IgD-negative memory B cell (primary cell): ENCODE measurements at regions not wholly inside any gene's neighbourhood (a gene's known extent, or its start where the extent isn't known, plus 50 kb on each side); places are given as distances from the start of the nearest gene placed in this dataset.

Experiments used
- H3K27ac Mint-ChIP-seq, 3 donors: one replicate each; pipeline ENCODE4 v1.8.0; 2020 to 2022; ENCODE audit warnings: mild to moderate bottlenecking in 3 of 3, mixed read lengths in 3 of 3, moderate library complexity in 1 of 3
- H3K27me3 Mint-ChIP-seq: one replicate; pipeline ENCODE4 v1.8.0; 2021; ENCODE audit warnings: mixed read lengths
- H3K36me3 Mint-ChIP-seq: one replicate; pipeline ENCODE4 v1.8.0; 2020; ENCODE audit warnings: mild to moderate bottlenecking, mixed read lengths
- H3K4me1 Mint-ChIP-seq, 3 donors: one replicate each; pipeline ENCODE4 v1.8.0; 2020 to 2022; ENCODE audit warnings: mixed read lengths in 3 of 3, mild to moderate bottlenecking in 1 of 3
- H3K4me3 Mint-ChIP-seq, 4 donors: one replicate each; pipeline ENCODE4 v1.8.0; 2020 to 2022; ENCODE audit warnings: mild to moderate bottlenecking in 4 of 4, mixed read lengths in 4 of 4, moderate library complexity in 3 of 4
- H3K9me3 Mint-ChIP-seq, 3 donors: one replicate each; pipeline ENCODE4 v1.8.0; 2020 to 2021; ENCODE audit warnings: mixed read lengths in 3 of 3, mild to moderate bottlenecking in 1 of 3

DNA sequence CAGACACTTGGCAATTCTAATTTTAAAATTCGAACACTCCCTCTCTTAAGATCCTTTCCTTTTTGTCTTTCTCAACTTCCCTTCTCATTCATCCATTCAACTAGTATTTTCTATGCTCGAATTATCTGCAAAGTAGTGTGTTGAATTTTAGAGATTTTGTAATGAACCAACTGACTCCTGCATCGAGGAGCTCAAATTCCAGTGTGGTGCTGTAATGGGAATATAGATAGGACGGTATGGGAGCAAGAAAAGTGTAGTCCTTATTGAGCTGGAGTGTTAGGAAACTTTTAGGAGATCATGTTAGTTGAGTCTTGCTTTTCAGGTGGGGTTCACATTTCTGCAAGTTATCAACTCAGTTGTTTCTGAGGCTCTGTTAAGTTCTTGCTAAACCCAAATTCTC lies 897.5 kb downstream of the TTLL7 start:
- H3K4me1 Mint-ChIP-seq = no peaks in the 10 kb centered on the region
- H3K9me3 Mint-ChIP-seq = no peaks in the 10 kb centered on the region
- H3K4me3 Mint-ChIP-seq = no peak overlapping the region
- H3K27me3 Mint-ChIP-seq = no peaks in the 10 kb centered on the region
- H3K36me3 Mint-ChIP-seq = no peaks in the 10 kb centered on the region
- H3K27ac Mint-ChIP-seq = no peak overlapping the region

DNA sequence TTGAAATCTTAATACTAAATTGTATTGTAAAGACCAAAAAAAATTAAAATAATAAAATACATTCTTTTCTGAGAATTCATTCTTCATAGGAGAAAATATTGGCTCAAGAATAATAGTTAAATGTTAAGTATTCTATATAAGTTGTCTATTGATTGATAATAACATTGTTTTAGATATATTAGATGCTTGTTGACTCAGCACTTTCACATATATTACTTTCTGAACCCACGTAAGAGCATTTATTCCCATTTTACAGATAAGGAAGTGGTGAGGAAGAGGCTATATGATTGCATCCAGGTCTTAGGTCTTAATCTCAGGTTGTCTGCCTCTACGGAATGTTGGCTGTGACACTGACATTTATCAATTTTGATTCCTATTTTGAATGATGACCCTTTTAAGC lies 898.8 kb downstream of the TTLL7 start:
- Mint-ChIP-seq H3K9me3 (peaks cover 0 to 2% (median 2%) of the 10 kb centered on the region in 3 donors), H3K4me3 (no peak overlapping the region), H3K27ac (no peak overlapping the region), H3K36me3 (no peaks in the 10 kb centered on the region), H3K27me3 (no peaks in the 10 kb centered on the region), H3K4me1 (no peaks in the 10 kb centered on the region)

DNA sequence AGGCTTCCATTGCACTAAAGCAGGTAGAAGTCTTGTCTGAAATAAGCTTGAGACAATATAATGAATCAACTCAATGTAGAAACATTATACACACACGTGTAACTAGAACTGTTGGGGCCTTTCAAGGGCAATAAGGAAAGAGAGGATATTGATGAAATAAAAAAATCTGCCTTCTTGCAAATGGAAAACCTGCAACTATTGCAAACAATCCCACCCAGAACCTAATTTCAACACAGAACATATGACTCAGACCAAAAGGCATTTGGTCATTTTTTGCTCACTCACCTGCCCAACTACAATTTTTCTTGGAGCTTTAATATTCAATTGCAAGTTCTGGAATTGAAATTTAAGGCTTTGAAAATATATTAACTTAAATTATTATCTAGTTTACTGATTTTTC lies 900.1 kb downstream of the TTLL7 start:
- Mint-ChIP-seq H3K9me3 (peaks cover 2 to 3% (median 2%) of the 10 kb centered on the region in 3 donors), H3K36me3 (no peaks in the 10 kb centered on the region), H3K4me1 (no peaks in the 10 kb centered on the region), H3K27me3 (no peaks in the 10 kb centered on the region), H3K4me3 (no peak overlapping the region), H3K27ac (no peak overlapping the region)

- Mint-ChIP-seq H3K4me3 (no peak overlapping the region), H3K36me3 (no peaks in the 10 kb centered on the region), H3K9me3 (peaks cover 2 to 3% (median 2%) of the 10 kb centered on the region in 3 donors), H3K4me1 (no peaks in the 10 kb centered on the region), H3K27ac (no peak overlapping the region), H3K27me3 (no peaks in the 10 kb centered on the region)
Measured at GRCh38 chr1:83098131-83098530, 900.8 kb downstream of the TTLL7 start.

DNA sequence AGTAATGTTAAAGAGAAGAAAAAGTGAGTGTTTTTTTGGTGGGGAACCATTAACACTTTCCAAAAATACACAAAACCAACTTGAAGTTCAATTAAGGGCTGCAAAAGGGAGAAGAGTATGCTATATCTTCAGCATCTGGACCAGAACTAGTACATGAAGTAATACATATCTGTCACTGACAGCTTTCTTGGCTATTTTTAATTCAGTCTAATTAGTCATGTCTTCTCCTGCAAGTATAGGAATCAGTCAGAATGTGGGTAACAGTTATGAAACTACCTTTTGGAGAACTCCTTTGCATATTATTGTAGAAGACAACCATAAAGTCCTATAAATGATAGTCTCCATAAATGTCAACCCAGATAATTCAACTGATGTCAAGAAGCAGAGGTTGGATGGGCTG lies 901.2 kb downstream of the TTLL7 start:
- no peak overlapping the region for H3K27ac Mint-ChIP-seq
- H3K4me3 Mint-ChIP-seq = no peak overlapping the region
- H3K9me3 Mint-ChIP-seq = peaks cover 2 to 3% (median 2%) of the 10 kb centered on the region in 3 donors

GRCh38 chr1:83095570-83095969 lies 903.4 kb downstream of the TTLL7 start:
- H3K36me3 Mint-ChIP-seq = no peaks in the 10 kb centered on the region
- H3K4me1 Mint-ChIP-seq = no peaks in the 10 kb centered on the region
- no peak overlapping the region for H3K4me3 Mint-ChIP-seq
- no peaks in the 10 kb centered on the region for H3K27me3 Mint-ChIP-seq
- no peak overlapping the region for H3K27ac Mint-ChIP-seq
- peaks cover 2 to 3% (median 2%) of the 10 kb centered on the region in 3 donors for H3K9me3 Mint-ChIP-seq

More for the DNA sequence above, 901.2 kb downstream of the TTLL7 start:
- H3K27me3 Mint-ChIP-seq = no peaks in the 10 kb centered on the region
- H3K36me3 Mint-ChIP-seq = no peaks in the 10 kb centered on the region
- H3K4me1 Mint-ChIP-seq = no peaks in the 10 kb centered on the region

GRCh38 chr1:83090195-83090594 lies 908.7 kb downstream of the TTLL7 start:
- Mint-ChIP-seq H3K9me3 (peaks cover 0 to 5% (median 4%) of the 10 kb centered on the region in 3 donors), H3K27ac (no peak overlapping the region), H3K27me3 (no peaks in the 10 kb centered on the region), H3K36me3 (no peaks in the 10 kb centered on the region), H3K4me1 (no peaks in the 10 kb centered on the region), H3K4me3 (no peak overlapping the region)

GRCh38 chr1:83087851-83088250 lies 911.1 kb downstream of the TTLL7 start:
- H3K4me1 Mint-ChIP-seq = no peaks in the 10 kb centered on the region
- no peaks in the 10 kb centered on the region for H3K36me3 Mint-ChIP-seq
- H3K27ac Mint-ChIP-seq = no peak overlapping the region
- no peaks in the 10 kb centered on the region for H3K27me3 Mint-ChIP-seq
- no peak overlapping the region for H3K4me3 Mint-ChIP-seq
- H3K9me3 Mint-ChIP-seq = peaks cover 0 to 4% (median 3%) of the 10 kb centered on the region in 3 donors

- peaks cover 0 to 4% (median 3%) of the 10 kb centered on the region in 3 donors for H3K9me3 Mint-ChIP-seq
- no peak overlapping the region for H3K4me3 Mint-ChIP-seq
- no peak overlapping the region for H3K27ac Mint-ChIP-seq
- no peaks in the 10 kb centered on the region for H3K36me3 Mint-ChIP-seq
- H3K27me3 Mint-ChIP-seq = no peaks in the 10 kb centered on the region
- no peaks in the 10 kb centered on the region for H3K4me1 Mint-ChIP-seq
Measured at GRCh38 chr1:83086986-83087512, 911.9 kb downstream of the TTLL7 start.

GRCh38 chr1:83086346-83086745 lies 912.6 kb downstream of the TTLL7 start:
- no peaks in the 10 kb centered on the region for H3K4me1 Mint-ChIP-seq
- no peak overlapping the region for H3K4me3 Mint-ChIP-seq
- no peak overlapping the region for H3K27ac Mint-ChIP-seq
- no peaks in the 10 kb centered on the region for H3K27me3 Mint-ChIP-seq
- H3K9me3 Mint-ChIP-seq = peaks cover 0 to 4% (median 3%) of the 10 kb centered on the region in 3 donors
- H3K36me3 Mint-ChIP-seq = no peaks in the 10 kb centered on the region

GRCh38 chr1:83083589-83084224 lies 915.2 kb downstream of the TTLL7 start:
- H3K27me3 Mint-ChIP-seq = no peaks in the 10 kb centered on the region
- H3K4me1 Mint-ChIP-seq = no peaks in the 10 kb centered on the region
- peaks cover 0 to 4% (median 3%) of the 10 kb centered on the region in 3 donors for H3K9me3 Mint-ChIP-seq
- H3K36me3 Mint-ChIP-seq = no peaks in the 10 kb centered on the region
- no peak overlapping the region for H3K27ac Mint-ChIP-seq
- no peak overlapping the region for H3K4me3 Mint-ChIP-seq

DNA sequence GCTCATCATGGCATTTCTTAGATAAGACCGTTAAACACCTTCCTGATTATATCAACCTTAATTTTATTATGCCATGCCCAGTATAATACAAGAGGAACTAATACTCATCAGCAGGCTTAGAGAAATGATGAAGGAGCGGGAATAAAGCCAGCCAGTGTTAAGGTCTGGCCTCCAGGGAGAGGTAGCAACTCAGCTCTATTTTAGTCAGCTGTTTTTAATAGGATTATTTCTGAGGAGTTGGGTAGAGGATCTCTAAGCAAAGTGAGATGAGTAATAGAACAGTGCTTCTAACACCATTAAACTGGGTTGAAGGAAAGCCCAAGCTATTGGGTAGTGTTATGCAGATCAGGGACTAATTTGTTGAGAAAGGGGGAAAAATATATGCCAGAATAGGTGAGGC lies 921.5 kb downstream of the TTLL7 start:
- Mint-ChIP-seq H3K9me3 (no peaks in the 10 kb centered on the region), H3K4me3 (no peak overlapping the region), H3K27me3 (no peaks in the 10 kb centered on the region)

GRCh38 chr1:83075107-83075506 lies 923.8 kb downstream of the TTLL7 start:
- Mint-ChIP-seq H3K4me1 (no peaks in the 10 kb centered on the region), H3K4me3 (no peak overlapping the region), H3K27ac (no peak overlapping the region), H3K9me3 (no peaks in the 10 kb centered on the region), H3K27me3 (no peaks in the 10 kb centered on the region), H3K36me3 (no peaks in the 10 kb centered on the region)

More for the DNA sequence above, 921.5 kb downstream of the TTLL7 start:
- Mint-ChIP-seq H3K36me3 (no peaks in the 10 kb centered on the region), H3K27ac (no peak overlapping the region), H3K4me1 (no peaks in the 10 kb centered on the region)

DNA sequence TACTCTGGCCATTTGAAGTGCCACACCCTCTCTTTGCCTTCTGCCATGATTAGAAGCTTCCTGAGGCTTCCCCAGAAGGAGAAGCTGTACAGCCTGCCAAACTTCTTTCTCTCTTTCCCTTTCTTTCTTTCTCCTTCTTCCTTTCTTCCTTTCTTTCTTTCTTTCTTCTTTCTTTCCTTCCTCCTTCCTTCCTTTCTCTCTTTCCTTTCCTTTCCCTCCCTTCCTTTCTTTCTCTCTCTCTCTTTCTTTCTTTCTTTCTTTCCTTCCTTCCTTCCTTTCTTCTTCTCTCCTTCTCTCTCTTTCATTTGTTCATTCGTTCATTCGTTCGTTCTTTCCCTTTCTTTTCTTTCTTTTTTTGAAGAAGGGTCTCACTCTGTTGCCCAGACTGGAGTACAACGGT lies 931.0 kb downstream of the TTLL7 start:
- Mint-ChIP-seq H3K4me1 (no peaks in the 10 kb centered on the region), H3K27ac (peak overlapping the region in 1 of 3 donors; percentile 44), H3K27me3 (peaks cover 1% of the 10 kb centered on the region), H3K4me3 (no peak overlapping the region), H3K36me3 (no peaks in the 10 kb centered on the region), H3K9me3 (peaks cover 0 to 2% (median 0%) of the 10 kb centered on the region in 3 donors)

DNA sequence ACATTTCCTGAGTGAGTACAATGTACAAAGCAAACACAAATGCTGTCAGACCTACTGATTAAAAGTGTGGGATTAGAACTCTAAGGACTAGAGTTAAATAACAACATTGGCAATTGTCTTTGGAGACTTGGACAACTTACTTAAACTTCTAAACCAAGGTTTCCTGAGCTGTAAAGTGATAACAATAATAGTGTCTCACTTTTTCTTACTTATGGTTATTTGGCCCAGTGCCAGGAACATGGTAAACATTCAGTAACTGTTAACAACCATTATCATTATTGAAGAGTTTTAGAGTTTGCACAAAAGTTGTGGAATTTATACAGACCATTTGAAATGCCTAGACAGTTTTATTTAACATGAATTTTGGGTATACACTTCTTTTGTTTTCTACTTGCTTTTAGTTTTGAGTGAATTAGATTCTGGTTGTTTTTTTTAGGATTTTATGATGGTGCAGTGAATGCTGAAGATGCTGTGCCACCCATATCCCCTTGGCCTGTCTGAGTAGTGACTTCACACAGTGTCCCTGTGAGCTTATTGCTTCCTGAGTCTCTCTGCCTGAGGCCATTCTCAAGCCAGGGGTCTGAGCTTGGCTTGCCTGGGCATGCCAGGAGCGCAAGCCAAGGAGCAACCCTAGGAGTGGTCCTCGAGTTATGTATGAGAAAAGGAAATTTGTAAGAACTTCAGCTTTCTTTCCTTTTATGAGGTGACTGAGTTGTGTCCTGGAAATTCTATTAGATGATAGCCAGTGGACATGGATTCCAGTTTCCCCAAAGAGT lies 932.8 kb downstream of the TTLL7 start:
- H3K9me3 Mint-ChIP-seq = peaks cover 0 to 2% (median 0%) of the 10 kb centered on the region in 3 donors
- no peak overlapping the region for H3K4me3 Mint-ChIP-seq
- no peaks in the 10 kb centered on the region for H3K36me3 Mint-ChIP-seq
- H3K27me3 Mint-ChIP-seq = peaks cover 1% of the 10 kb centered on the region
- no peaks in the 10 kb centered on the region for H3K4me1 Mint-ChIP-seq
- no peak overlapping the region for H3K27ac Mint-ChIP-seq
